ENCODE measurements at regions not wholly inside any gene's neighbourhood (a gene's known extent, or its start where the extent isn't known, plus 50 kb on each side); places are given as distances from the start of the nearest gene placed in this dataset.

- TF ChIP-seq ETV6 (conservative IDR thresholded peaks at IDR 0.05 in 1 of 2, IDR thresholded peaks at IDR 0.05 in 1 of 2; ENCODE audit: borderline replicate concordance in 1 of 2, low read depth in 1 of 2) (no peak), ATF3 (IDR thresholded peaks at IDR 0.05; ENCODE audit: borderline replicate concordance, extremely low read depth, low read depth, low read length) (no peak), POLR2A (IDR thresholded peaks at IDR 0.05; ENCODE audit: low read depth, low read length) (no peak), ZBTB33 (IDR thresholded peaks at IDR 0.05) (no peak), CTCF (IDR thresholded peaks at IDR 0.05 in 2 of 3, conservative IDR thresholded peaks at IDR 0.05 in 1 of 3; ENCODE audit: control insufficient read depth in 2 of 3, extremely low read depth in 1 of 3, insufficient read depth in 1 of 3, low read depth in 3 of 3, low read length in 3 of 3) (no peak), YY1 (IDR thresholded peaks at IDR 0.05; ENCODE audit: low read depth, low read length) (no peak), RAD21 (IDR thresholded peaks at IDR 0.05; ENCODE audit: insufficient read depth, low read depth, low read length) (no peak), NRF1 (conservative IDR thresholded peaks at IDR 0.05; ENCODE audit: low read depth, low read length) (no peak), KAT2A (conservative IDR thresholded peaks at IDR 0.05; ENCODE audit: control insufficient read depth, low read depth, low read length) (no peak), MAX (IDR thresholded peaks at IDR 0.05; ENCODE audit: low read depth, low read length) (no peak), PAX8 (IDR thresholded peaks at IDR 0.05) (no peak)
Measured at GRCh38 chr13:79780240-79780639, 299.3 kb downstream of the NDFIP2 start.

Measured in GM12878 (cell line).